Activated T-cell treated with anti-CD3 and anti-CD28 coated beads, Interleukin-2, amount 50 U/mL, for 4 hours (primary cell): ENCODE measurements at regions not wholly inside any gene's neighbourhood (a gene's known extent, or its start where the extent isn't known, plus 50 kb on each side); places are given as distances from the start of the nearest gene placed in this dataset.
"Not testable (repeated sequence)": the region's sequence is repeated elsewhere in the genome, so short reads cannot be mapped to it uniquely, and the experiment has no call there.

Experiments
- ATAC-seq, 2 donors: fragments of 200-7000 bp; cut with Tn5 transposase; one replicate each; pipeline ENCODE4 v1.10.0; 2021
- DNase-seq: peaks from one replicate; pipeline ENCODE4 v3.0.0-alpha.2; 2020
- H3K27me3 Mint-ChIP-seq: one replicate; pipeline ENCODE4 v1.8.0; 2021; ENCODE audit warnings: low read depth, mixed read lengths
- H3K36me3 Mint-ChIP-seq: one replicate; pipeline ENCODE4 v1.8.0; 2022; ENCODE audit warnings: mixed read lengths; ENCODE audit not compliant: insufficient read depth
- H3K4me1 Mint-ChIP-seq: one replicate; pipeline ENCODE4 v1.8.0; 2021; ENCODE audit warnings: low read depth, mixed read lengths
- H3K4me3 Mint-ChIP-seq: one replicate; pipeline ENCODE4 v1.8.0; 2021; ENCODE audit warnings: mild to moderate bottlenecking, moderate library complexity, mixed read lengths
- H3K9me3 Mint-ChIP-seq: one replicate; pipeline ENCODE4 v1.8.0; 2021; ENCODE audit warnings: mixed read lengths

DNA sequence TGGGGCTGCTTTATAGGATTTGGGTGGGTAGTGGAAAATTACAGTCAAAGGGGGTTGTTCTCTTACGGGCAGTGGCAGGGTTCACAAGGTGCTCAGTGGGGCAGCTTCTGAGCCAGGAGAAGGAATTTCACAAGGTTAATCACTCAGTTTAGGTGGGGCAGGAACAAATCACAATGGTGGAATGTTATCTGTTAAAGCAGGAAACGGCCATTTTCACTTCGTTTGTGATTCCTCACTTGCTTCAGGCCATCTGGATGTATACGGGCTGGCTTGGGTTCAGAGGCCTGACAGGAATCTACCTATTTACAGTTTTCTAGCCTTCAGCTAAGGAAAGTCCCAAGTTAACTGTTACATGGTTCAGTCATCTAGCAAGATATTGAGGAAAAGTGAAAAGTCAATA lies 1003.5 kb downstream of the STPG2 start:
- no peak for DNase-seq

DNA sequence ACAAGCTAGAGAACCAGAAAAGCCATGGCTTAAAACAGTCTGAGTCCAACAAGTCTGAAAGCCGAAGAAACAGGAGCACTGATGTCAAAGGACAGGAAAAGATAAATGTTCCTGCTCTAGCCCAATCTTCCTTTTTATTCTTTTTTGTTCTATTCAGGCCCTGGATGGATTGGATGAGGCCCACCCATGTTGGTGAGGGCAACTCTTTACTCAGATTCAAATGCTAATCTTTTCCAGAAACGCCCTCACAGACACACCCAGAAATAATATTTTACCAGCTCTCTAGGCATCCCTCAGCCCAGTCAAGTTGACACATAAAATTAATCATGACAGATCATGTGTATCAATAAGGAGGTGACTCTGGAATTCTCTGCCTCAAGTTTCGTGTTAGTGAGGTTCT lies 1002.7 kb downstream of the STPG2 start:
- Mint-ChIP-seq H3K27me3 (no peaks in the 10 kb centered on the region), H3K4me1 (no peaks in the 10 kb centered on the region), H3K9me3 (peaks cover 17% of the 10 kb centered on the region), H3K4me3 (no peak overlapping the region), H3K36me3 (no peaks in the 10 kb centered on the region)
- ATAC-seq (no peak), DNase-seq (no peak)

More for the DNA sequence above, 1003.5 kb downstream of the STPG2 start:
- Mint-ChIP-seq H3K9me3 (peaks cover 17% of the 10 kb centered on the region), H3K4me1 (no peaks in the 10 kb centered on the region), H3K27me3 (no peaks in the 10 kb centered on the region), H3K4me3 (no peak overlapping the region), H3K36me3 (no peaks in the 10 kb centered on the region)
- no peak for ATAC-seq

DNA sequence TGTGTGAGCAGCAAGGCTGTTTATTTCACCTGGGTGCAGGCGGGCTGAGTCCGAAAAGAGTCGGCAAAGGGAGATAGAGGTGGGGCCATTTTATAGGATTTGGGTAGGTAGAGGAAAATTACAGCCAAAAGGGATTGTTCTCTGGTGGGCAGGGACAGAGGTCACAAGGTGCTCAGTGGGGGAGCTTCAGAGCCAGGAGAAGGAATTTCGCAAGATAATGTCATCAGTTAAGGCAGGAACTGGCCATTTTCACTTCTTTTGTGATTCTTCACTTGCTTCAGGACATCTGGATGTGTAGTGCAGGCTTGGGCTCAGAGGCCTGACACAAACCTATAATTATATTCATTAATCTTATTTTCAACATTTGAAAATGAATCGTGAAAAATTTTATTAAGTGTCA lies 1001.9 kb downstream of the STPG2 start:
- not testable (repeated sequence) for H3K27me3 Mint-ChIP-seq, ATAC-seq, H3K4me1 Mint-ChIP-seq, H3K36me3 Mint-ChIP-seq, H3K4me3 Mint-ChIP-seq, DNase-seq
- H3K9me3 Mint-ChIP-seq: peaks cover 17% of the 10 kb centered on the region

DNA sequence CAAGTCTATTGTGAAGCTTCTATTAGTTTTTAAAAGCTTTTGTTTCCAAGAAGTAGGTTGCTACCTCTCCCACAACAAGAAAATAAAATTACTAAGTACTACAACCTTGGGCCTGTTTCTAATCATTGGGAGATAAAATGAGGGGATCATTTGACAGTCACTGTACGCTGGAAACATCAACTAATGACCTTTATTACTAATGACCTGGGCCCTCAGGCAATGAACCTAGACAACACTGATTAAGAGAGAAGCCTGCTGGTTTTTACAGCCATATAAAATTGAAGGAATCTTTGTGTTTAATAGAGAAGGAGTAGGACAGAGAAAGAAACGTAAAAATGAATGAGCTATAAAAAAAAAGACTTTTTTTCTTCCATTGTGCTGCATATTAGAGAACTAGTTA lies 1000.9 kb downstream of the STPG2 start:
- Mint-ChIP-seq H3K9me3 (peaks cover 17% of the 10 kb centered on the region), H3K36me3 (no peaks in the 10 kb centered on the region), H3K4me1 (no peaks in the 10 kb centered on the region), H3K27me3 (no peaks in the 10 kb centered on the region), H3K4me3 (no peak overlapping the region)
- DNase-seq (no peak), ATAC-seq (no peak)

DNA sequence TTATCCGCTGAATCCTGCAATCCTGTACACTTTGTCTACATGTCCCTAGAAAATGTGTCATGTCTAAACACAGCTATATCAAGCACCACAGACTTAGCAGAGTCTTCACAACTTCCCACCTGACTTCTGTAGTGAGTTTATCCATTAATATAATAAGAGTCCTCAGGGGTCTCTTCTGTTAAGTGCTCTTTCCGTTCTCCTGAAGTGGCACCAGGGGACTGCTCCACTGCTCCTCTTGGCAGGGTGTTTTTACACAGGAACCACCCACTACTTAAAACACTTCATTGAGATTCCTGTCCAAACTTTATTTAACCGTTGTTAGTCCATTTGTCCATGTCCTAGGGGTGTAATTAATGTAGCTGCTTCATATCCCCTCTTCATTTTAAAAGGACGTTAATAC lies 1000.4 kb downstream of the STPG2 start:
- no peaks in the 10 kb centered on the region for H3K4me1 Mint-ChIP-seq
- DNase-seq: no peak
- ATAC-seq: no peak
- H3K9me3 Mint-ChIP-seq: peaks cover 17% of the 10 kb centered on the region
- H3K36me3 Mint-ChIP-seq: no peaks in the 10 kb centered on the region
- no peaks in the 10 kb centered on the region for H3K27me3 Mint-ChIP-seq
- no peak overlapping the region for H3K4me3 Mint-ChIP-seq

DNA sequence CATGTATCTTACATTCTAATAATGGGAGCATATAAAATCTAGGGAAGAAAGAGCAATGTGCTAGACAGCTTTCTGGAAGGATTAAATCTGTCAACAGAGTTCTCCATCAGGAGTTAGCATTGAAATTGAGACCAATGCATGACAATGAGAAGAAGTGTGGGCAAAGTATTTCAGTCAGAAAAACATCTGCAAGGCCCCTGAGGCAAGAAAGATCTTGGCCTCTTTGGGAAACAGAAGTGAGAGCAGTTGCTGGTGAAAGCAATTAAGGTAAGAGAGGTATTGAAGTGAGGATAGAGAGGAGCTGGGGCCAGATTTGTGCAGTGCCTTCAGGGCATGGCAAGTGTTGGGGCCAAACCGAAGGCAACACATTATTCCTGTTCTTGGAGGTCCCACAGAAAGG lies 999.1 kb downstream of the STPG2 start:
- ATAC-seq: no peak

DNA sequence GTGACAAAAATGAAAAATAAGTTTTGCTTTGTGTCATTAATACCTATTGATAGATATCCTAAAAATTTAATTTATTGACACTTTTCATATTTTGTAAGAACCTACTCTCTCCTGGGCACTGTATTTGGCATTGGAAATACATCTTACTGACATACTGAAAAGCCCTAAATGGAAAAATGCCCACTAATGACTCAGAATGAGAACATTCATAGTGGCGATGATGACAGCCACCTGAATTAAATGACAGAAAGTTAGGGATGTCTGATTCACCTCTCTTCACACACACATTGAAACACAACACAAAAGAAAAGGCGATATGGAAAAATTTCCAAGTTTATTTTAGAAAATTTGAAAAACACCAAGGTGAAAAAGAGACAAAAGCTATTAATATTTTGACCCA lies 992.3 kb downstream of the STPG2 start:
- no peak for ATAC-seq
- Mint-ChIP-seq H3K9me3 (no peaks in the 10 kb centered on the region), H3K4me1 (no peaks in the 10 kb centered on the region), H3K4me3 (no peak overlapping the region), H3K27me3 (no peaks in the 10 kb centered on the region), H3K36me3 (no peaks in the 10 kb centered on the region)
- no peak for DNase-seq

More for the DNA sequence above, 999.1 kb downstream of the STPG2 start:
- no peaks in the 10 kb centered on the region for H3K4me1 Mint-ChIP-seq
- no peak overlapping the region for H3K4me3 Mint-ChIP-seq
- no peaks in the 10 kb centered on the region for H3K27me3 Mint-ChIP-seq
- DNase-seq: no peak
- H3K36me3 Mint-ChIP-seq: no peaks in the 10 kb centered on the region
- H3K9me3 Mint-ChIP-seq: peaks cover 3% of the 10 kb centered on the region

DNA sequence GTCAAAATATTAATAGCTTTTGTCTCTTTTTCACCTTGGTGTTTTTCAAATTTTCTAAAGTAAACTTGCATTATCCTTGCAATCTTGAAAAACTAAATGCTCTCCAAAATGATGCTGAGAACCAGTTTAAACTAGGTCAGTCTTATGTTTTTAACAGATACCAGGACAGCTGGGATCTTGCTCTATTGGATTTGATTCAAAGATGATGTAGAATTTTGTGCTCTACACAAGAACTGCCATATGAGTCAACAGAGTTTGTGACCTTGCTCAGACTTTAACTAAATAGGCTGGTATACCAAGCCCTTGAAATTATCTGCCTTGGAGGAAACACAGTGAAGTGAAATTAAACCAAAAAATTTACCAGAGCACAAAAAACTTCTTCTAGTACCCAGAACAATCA lies 991.1 kb downstream of the STPG2 start:
- Mint-ChIP-seq H3K27me3 (no peaks in the 10 kb centered on the region), H3K4me1 (no peaks in the 10 kb centered on the region), H3K4me3 (no peak overlapping the region), H3K9me3 (no peaks in the 10 kb centered on the region), H3K36me3 (no peaks in the 10 kb centered on the region)
- DNase-seq: no peak
- ATAC-seq: no peak

DNA sequence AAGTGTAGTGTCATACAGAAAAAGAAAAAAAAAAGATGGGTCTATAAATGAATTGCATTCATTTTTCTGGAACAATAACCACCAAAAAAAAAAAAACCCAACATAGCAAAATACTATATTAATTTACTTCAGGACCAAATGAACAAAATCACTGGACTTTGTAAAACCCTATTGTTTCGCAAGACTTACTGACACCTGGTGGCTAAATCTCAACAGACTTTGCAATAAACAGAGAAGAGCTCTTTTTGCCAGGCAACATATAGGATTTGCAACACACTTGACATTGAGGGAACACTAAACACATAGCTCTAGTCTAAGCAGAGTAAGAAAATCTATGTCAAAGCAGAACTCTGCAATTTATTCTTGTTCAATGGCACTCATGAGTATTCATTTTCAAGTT lies 990.2 kb downstream of the STPG2 start:
- Mint-ChIP-seq H3K4me3 (no peak overlapping the region), H3K36me3 (no peaks in the 10 kb centered on the region), H3K27me3 (no peaks in the 10 kb centered on the region), H3K4me1 (no peaks in the 10 kb centered on the region), H3K9me3 (no peaks in the 10 kb centered on the region)
- DNase-seq (no peak), ATAC-seq (no peak)

DNA sequence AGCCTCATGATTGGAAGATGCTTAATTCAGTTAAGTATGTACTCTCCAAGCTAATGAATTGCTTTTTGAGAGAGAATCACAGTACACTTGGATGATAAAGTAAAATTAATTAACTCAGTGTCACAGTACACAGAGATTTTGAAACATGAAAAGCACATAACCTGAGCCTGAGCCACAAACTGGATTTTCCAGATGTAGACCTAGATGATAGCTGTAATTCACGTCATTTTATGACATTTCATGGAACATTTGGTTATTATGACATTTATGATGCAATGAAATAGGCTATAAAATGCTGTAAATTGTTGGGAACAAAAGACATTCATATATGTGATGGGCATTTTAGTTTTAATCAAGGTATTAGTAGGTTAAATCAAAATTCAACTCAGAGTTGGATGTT lies 983.7 kb downstream of the STPG2 start:
- Mint-ChIP-seq H3K9me3 (no peaks in the 10 kb centered on the region), H3K27me3 (no peaks in the 10 kb centered on the region), H3K4me3 (no peak overlapping the region), H3K36me3 (no peaks in the 10 kb centered on the region), H3K4me1 (no peaks in the 10 kb centered on the region)
- DNase-seq (no peak), ATAC-seq (no peak)

DNA sequence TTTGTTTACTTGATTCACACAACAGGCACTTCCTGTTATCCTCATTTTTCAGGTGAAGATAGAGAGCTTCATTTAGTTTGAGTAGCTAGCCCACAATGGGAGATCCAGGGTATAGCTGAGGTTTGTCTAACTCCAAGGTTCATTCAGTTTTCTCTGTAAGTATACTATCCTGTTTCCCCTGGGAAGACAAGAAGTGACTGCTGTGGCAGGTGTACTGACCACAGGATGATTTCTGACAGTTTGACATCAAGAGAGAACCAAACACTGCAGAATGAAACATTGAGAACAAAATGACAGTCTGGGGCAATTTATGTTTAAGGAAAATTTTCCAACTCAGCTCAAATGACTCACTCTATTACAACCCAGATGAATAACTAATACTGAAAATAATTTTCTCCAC lies 958.0 kb downstream of the STPG2 start:
- H3K4me1 Mint-ChIP-seq: no peaks in the 10 kb centered on the region
- H3K4me3 Mint-ChIP-seq: no peak overlapping the region
- H3K9me3 Mint-ChIP-seq: no peaks in the 10 kb centered on the region
- DNase-seq (no peak), ATAC-seq (no peak)
- H3K36me3 Mint-ChIP-seq: no peaks in the 10 kb centered on the region
- H3K27me3 Mint-ChIP-seq: no peaks in the 10 kb centered on the region

DNA sequence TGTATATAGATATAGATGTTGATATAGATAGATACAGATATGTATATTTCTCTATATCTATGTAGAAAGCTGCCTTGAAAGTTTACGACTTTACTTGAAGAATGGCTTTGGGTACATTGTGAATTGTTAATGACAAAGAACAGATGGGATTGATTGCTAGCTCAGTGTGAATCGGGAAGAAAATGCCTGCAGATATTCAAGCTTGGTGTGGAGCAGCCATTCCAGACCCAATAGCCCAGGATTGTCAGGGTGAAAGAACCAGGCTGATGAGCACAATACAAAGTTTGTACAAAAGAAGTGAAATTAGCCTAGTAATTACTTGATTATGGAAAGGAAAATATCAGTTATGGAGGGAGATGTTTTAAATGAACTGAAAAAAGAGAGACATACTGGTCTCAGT lies 946.2 kb downstream of the STPG2 start:
- Mint-ChIP-seq H3K4me3 (no peak overlapping the region), H3K9me3 (peaks cover 3% of the 10 kb centered on the region), H3K36me3 (no peaks in the 10 kb centered on the region), H3K4me1 (no peaks in the 10 kb centered on the region), H3K27me3 (no peaks in the 10 kb centered on the region)
- DNase-seq (no peak), ATAC-seq (no peak)

DNA sequence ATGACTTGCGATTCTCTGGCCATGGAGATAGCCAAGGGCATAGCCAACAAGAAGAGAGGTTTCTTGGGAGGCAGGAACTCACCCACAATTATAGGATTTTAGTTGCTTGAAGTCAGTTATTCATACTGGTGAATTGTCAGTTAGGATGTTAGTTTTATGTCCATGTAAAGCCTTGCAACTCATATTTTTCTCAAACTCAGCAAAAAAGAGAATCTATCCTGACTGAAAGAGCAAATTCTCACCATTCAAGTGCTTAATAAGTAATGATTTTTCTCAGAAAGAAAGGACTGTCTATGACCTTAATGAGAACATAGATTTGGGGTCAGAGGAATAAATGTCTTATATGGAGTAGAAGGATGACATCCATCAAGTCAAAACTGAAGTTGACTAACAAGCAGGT lies 934.5 kb downstream of the STPG2 start:
- DNase-seq: no peak
- H3K36me3 Mint-ChIP-seq: no peaks in the 10 kb centered on the region
- no peaks in the 10 kb centered on the region for H3K27me3 Mint-ChIP-seq
- no peak for ATAC-seq
- H3K9me3 Mint-ChIP-seq: peaks cover 9% of the 10 kb centered on the region
- H3K4me3 Mint-ChIP-seq: no peak overlapping the region
- H3K4me1 Mint-ChIP-seq: no peaks in the 10 kb centered on the region

DNA sequence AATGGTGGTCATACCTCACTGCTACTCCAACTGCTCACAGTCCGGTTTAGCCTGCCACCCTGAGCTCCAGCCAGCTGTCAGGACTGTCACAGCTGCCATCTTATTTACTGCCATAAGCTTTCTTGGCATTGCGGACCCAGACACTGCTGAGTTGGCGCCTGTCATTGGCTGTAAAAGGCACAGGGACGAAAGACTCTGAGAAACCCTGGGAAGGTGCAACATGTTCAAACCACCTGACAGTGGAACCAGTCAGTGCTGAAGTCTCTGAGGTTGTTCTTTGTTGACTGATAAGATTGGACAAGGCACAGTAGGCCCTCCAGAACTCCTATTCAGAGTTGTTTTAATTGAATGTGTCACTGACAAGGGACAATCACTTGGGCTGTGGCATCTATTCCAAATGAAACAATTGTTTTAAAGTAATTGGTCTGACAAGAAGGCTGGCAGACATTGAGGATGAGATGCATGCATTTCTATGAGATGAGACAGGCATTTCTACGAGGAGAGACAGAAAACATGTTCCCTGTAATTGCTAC lies 927.8 kb downstream of the STPG2 start:
- Mint-ChIP-seq H3K27me3 (no peaks in the 10 kb centered on the region), H3K9me3 (peaks cover 7% of the 10 kb centered on the region), H3K4me1 (no peaks in the 10 kb centered on the region), H3K4me3 (no peak overlapping the region), H3K36me3 (no peaks in the 10 kb centered on the region)
- no peak for DNase-seq
- ATAC-seq: no peak

DNA sequence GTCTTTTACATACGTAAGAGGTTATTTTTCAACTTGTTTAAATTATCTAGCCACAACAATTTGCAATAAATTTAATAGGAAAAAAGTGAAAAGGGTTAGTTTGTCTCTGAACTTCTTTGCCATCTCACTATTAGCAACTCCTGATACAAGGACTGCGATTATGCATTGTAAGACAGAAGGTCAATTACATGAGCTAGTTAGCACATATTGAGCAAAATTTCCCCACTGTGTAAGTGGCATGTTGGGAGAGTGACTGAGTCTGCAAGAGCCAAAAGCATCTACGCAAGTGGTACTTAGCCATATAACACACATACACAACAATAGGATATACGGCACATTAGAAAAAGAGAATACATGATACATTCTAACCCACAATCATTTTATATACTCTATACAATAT lies 927.2 kb downstream of the STPG2 start:
- no peaks in the 10 kb centered on the region for H3K27me3 Mint-ChIP-seq
- H3K4me1 Mint-ChIP-seq: no peaks in the 10 kb centered on the region
- H3K4me3 Mint-ChIP-seq: no peak overlapping the region
- no peak for DNase-seq
- no peaks in the 10 kb centered on the region for H3K36me3 Mint-ChIP-seq
- no peak for ATAC-seq
- peaks cover 7% of the 10 kb centered on the region for H3K9me3 Mint-ChIP-seq

DNA sequence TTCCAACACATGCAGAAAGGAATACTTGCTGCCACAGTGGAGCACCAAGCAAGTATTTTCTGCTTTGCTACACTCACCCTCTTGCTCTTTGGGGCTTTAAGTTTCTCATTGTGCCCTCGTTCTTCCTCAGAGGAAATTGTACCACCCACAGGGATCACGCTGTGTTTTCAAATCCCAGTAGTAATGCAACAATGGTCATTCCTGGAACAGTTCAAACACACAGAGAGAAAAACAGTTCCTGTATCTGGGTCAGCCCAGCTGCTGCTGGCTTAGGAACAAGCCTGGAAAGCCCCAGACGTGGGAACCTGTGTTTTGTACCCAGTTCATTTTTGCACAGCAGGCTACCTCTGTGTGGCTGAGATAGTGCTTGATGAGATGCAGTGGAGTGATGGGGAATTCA lies 907.8 kb downstream of the STPG2 start:
- Mint-ChIP-seq H3K4me3 (no peak overlapping the region), H3K27me3 (no peaks in the 10 kb centered on the region), H3K36me3 (no peaks in the 10 kb centered on the region), H3K9me3 (peaks cover 2% of the 10 kb centered on the region), H3K4me1 (no peaks in the 10 kb centered on the region)
- no peak for ATAC-seq
- no peak for DNase-seq
